HepG2 (cell line): ENCODE measurements at regions not wholly inside any gene's neighbourhood (a gene's known extent, or its start where the extent isn't known, plus 50 kb on each side); places are given as distances from the start of the nearest gene placed in this dataset.

ENCODE experiments used
- ATAC-seq: fragments of 200-7000 bp; cut with Tn5 transposase; 3 replicates; pipeline ENCODE4 v1.9.1; 2020; ENCODE audit warnings: mild to moderate bottlenecking, moderate library complexity
- BruUV-seq: library from RNA; stranded (reverse); fragments of 400-500 nt; replicated peaks from 2 replicates; lab custom pipeline; 2021; lab: Mats Ljungman, UMichigan
- CTCF ChIA-PET: fragments of 300-600 bp; formaldehyde crosslinking; extraction: SDS; loops from one replicate; lab custom pipeline; 2021; ENCODE audit warnings: low total read pairs, inconsistent platforms, low intra/inter-chr PET ratio; lab: Yijun Ruan, JAX
- POLR2A ChIA-PET: fragments of 350-600 bp; sonication (Branson Sonifier 250); formaldehyde crosslinking; loops from one replicate; lab custom pipeline; 2020; ENCODE audit warnings: antibody characterized with exemption, inconsistent platforms; lab: Yijun Ruan, JAX
- DNase-seq: peaks from one replicate; pipeline ENCODE4 v3.0.0-alpha.2; 2015; ENCODE audit warnings: low spot score
- FAIRE-seq: peaks from 3 replicates; lab custom pipeline; 2011; peaks lifted over from hg19 to GRCh38; lab: Jason Lieb, UNC
- H2AFZ ChIP-seq: one replicate; pipeline ENCODE4 v1.6.1; 2011; ENCODE audit warnings: low read length, inconsistent platforms
- H3K27ac ChIP-seq: fragments of 300-600 bp; 3 replicates; pipeline ENCODE4 v1.8.0; 2011; ENCODE audit warnings: mixed run types, mild to moderate bottlenecking, mixed read lengths, low read length, inconsistent platforms; ENCODE audit not compliant: insufficient read depth; ENCODE audit errors: extremely low read length
- H3K27me3 ChIP-seq, 2 experiments: fragments of 200-600 bp in 1 of 2; 2 replicates in 1 of 2; 3 replicates in 1 of 2; pipeline versions ENCODE4 v1.6.0 to v1.8.0; 2011; ENCODE audit warnings: low read length in 2 of 2, mild to moderate bottlenecking in 2 of 2, moderate library complexity in 2 of 2, inconsistent platforms in 1 of 2; ENCODE audit not compliant: insufficient read depth in 2 of 2, control insufficient read depth in 1 of 2
- H3K36me3 ChIP-seq, 2 experiments: fragments of 200-600 bp in 1 of 2; replicated peaks in 1 of 2; 2 replicates in 1 of 2; 3 replicates in 1 of 2; pipeline versions ENCODE4 v1.5.1 to v1.8.0; 2011; ENCODE audit warnings: low read length in 2 of 2, inconsistent platforms in 1 of 2; ENCODE audit not compliant: insufficient read depth in 2 of 2, control insufficient read depth in 1 of 2
- H3K4me1 ChIP-seq: 2 replicates; pipeline ENCODE4 v1.5.1; 2012; ENCODE audit warnings: low read length, inconsistent platforms; ENCODE audit not compliant: insufficient read depth
- H3K4me2 ChIP-seq: 2 replicates; pipeline ENCODE4 v1.6.0; 2011; ENCODE audit warnings: low read depth, low read length, inconsistent platforms
- H3K4me3 ChIP-seq, 3 experiments: fragments of 200-600 bp in 1 of 3; sonication (generic), shearing (Covaris generic) in 1 of 3; replicated peaks in 1 of 3; 2 replicates each; pipeline ENCODE4 v1.5.1; 2011 to 2016; ENCODE audit warnings: low read length in 3 of 3, inconsistent platforms in 2 of 3, low read depth in 2 of 3, mild to moderate bottlenecking in 2 of 3, control low read depth in 1 of 3, mixed read lengths in 1 of 3; ENCODE audit not compliant: insufficient read depth in 1 of 3
- H3K79me2 ChIP-seq: one replicate; pipeline ENCODE4 v1.6.1; 2011; ENCODE audit warnings: low read length, inconsistent platforms; ENCODE audit not compliant: insufficient read depth
- H3K9ac ChIP-seq: 2 replicates; pipeline ENCODE4 v1.6.0; 2011; ENCODE audit warnings: mild to moderate bottlenecking, low read depth, low read length, inconsistent platforms; ENCODE audit not compliant: insufficient read depth
- H3K9me3 ChIP-seq: 2 replicates; pipeline ENCODE4 v1.5.1; 2012; ENCODE audit warnings: mild to moderate bottlenecking, low read length
- H4K20me1 ChIP-seq: 2 replicates; pipeline ENCODE4 v1.6.0; 2011; ENCODE audit warnings: inconsistent platforms, mild to moderate bottlenecking, low read length, moderate library complexity; ENCODE audit not compliant: insufficient read depth
- LCORL ChIP-seq, 2 experiments: fragments of 450-650 bp in 1 of 2; sonication (generic) in 1 of 2; formaldehyde crosslinking in 1 of 2; IDR thresholded peaks; 2 replicates each; pipeline versions ENCODE4 v1.5.0 to v1.6.1; 2017 to 2020; ENCODE audit warnings: antibody characterized with exemption in 1 of 2, missing genetic modification reagents in 1 of 2
- MAFF ChIP-seq: IDR thresholded peaks from 2 replicates; pipeline ENCODE4 v1.6.1; 2011; ENCODE audit warnings: low read depth, low read length, improper control_type of control experiment
- MYC ChIP-seq: sonication (generic); formaldehyde crosslinking; IDR thresholded peaks from 2 replicates; pipeline ENCODE4 v1.9.0; 2021; ENCODE audit warnings: missing genetic modification reagents, borderline replicate concordance
- PCBP1 ChIP-seq: fragments of 200-400 bp; formaldehyde crosslinking; IDR thresholded peaks from 2 replicates; pipeline ENCODE4 v1.6.1; 2017; ENCODE audit warnings: mild to moderate bottlenecking, low read depth, low read length, borderline replicate concordance
- POLR2AphosphoS2 ChIP-seq: IDR thresholded peaks from 2 replicates; pipeline ENCODE4 v1.6.1; 2011; ENCODE audit warnings: low read depth, low read length, improper control_type of control experiment
- PRDM15 ChIP-seq: sonication (generic); formaldehyde crosslinking; IDR thresholded peaks from 2 replicates; pipeline ENCODE4 v1.4.0; 2020; ENCODE audit warnings: missing genetic modification reagents
- SNAI1 ChIP-seq: sonication (generic); formaldehyde crosslinking; IDR thresholded peaks from 2 replicates; pipeline ENCODE4 v1.5.0; 2020; ENCODE audit warnings: mild to moderate bottlenecking, missing genetic modification reagents, borderline replicate concordance
- ZNF124 ChIP-seq: sonication (generic); formaldehyde crosslinking; IDR thresholded peaks from 2 replicates; pipeline ENCODE4 v1.4.0; 2020; ENCODE audit warnings: missing genetic modification reagents
- ZNF34 ChIP-seq: sonication (generic); formaldehyde crosslinking; IDR thresholded peaks from 2 replicates; pipeline ENCODE4 v1.4.0; 2020; ENCODE audit warnings: mild to moderate bottlenecking, missing genetic modification reagents, borderline replicate concordance
- ZNF367 ChIP-seq: sonication (generic); formaldehyde crosslinking; IDR thresholded peaks from 2 replicates; pipeline ENCODE4 v1.4.0; 2020; ENCODE audit warnings: missing genetic modification reagents, borderline replicate concordance
- ZNF670 ChIP-seq: sonication (generic); formaldehyde crosslinking; IDR thresholded peaks from 2 replicates; pipeline ENCODE4 v1.8.0; 2022; ENCODE audit warnings: mild to moderate bottlenecking, missing genetic modification reagents, borderline replicate concordance
- WGBS: methylation state at CpG from one replicate; pipeline ENCODE4 v1.1.6; 2017; ENCODE audit warnings: low lambda C conversion rate; 5-methylcytosine and 5-hydroxymethylcytosine counted together
- in situ Hi-C: cut with HindIII; loops from 2 replicates; pipeline ENCODE4 v1.10.0; 2017; ENCODE audit warnings: low pct_unique_long_range_greater_than_20kb; ENCODE audit not compliant: extremely low pct_ligation_motif_present
- intact Hi-C: fragments of 100-400 bp; cut with micrococcal nuclease; formaldehyde crosslinking; loops from one replicate; pipeline ENCODE4 v1.10.0; 2022; ENCODE audit not compliant: unreplicated experiment
- TF ChIP-seq, protein P1 (sequence below): IDR thresholded peaks from 2 replicates; pipeline ENCODE4 v1.6.1; 2016; ENCODE audit warnings: missing compliant biosample characterization, missing genetic modification reagents, borderline replicate concordance
- TF ChIP-seq, protein P2 (sequence below): sonication (generic); formaldehyde crosslinking; conservative IDR thresholded peaks from 2 replicates; pipeline ENCODE4 v1.4.0; 2020; ENCODE audit warnings: missing genetic modification reagents

- TF ChIP-seq, protein P1, sequence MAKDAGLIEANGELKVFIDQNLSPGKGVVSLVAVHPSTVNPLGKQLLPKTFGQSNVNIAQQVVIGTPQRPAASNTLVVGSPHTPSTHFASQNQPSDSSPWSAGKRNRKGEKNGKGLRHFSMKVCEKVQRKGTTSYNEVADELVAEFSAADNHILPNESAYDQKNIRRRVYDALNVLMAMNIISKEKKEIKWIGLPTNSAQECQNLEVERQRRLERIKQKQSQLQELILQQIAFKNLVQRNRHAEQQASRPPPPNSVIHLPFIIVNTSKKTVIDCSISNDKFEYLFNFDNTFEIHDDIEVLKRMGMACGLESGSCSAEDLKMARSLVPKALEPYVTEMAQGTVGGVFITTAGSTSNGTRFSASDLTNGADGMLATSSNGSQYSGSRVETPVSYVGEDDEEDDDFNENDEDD (CRISPR knock-in tag) = no peak
- TF ChIP-seq MAFF (no peak), ZNF124 (CRISPR knock-in tag) (no peak), MYC (CRISPR knock-in tag) (no peak), PCBP1 (no peak)
These were observed 266.7 kb upstream of the LRRN1 start (continued) for GRCh38 chr3:3532508-3532907.

GRCh38 chr3:3531476-3531875 lies 267.8 kb upstream of the LRRN1 start:
- no peaks in the 10 kb centered on the region for H3K36me3 ChIP-seq
- intact Hi-C loops (no loop called here), in situ Hi-C loops (no loop called here)
- no TSS peak for BruUV-seq
- H3K79me2 ChIP-seq = no peaks in the 10 kb centered on the region
- POLR2A ChIA-PET = no interaction called here
- TF ChIP-seq ZNF670 (CRISPR knock-in tag) (no peak), SNAI1 (no peak), PRDM15 (no peak), ZNF34 (CRISPR knock-in tag) (no peak), POLR2AphosphoS2 (no peak), ZNF367 (CRISPR knock-in tag) (no peak), LCORL (IDR thresholded peaks at IDR 0.05) (no peak), LCORL (CRISPR knock-in tag; IDR thresholded peaks at IDR 0.05) (no peak)
- TF ChIP-seq, protein P2, sequence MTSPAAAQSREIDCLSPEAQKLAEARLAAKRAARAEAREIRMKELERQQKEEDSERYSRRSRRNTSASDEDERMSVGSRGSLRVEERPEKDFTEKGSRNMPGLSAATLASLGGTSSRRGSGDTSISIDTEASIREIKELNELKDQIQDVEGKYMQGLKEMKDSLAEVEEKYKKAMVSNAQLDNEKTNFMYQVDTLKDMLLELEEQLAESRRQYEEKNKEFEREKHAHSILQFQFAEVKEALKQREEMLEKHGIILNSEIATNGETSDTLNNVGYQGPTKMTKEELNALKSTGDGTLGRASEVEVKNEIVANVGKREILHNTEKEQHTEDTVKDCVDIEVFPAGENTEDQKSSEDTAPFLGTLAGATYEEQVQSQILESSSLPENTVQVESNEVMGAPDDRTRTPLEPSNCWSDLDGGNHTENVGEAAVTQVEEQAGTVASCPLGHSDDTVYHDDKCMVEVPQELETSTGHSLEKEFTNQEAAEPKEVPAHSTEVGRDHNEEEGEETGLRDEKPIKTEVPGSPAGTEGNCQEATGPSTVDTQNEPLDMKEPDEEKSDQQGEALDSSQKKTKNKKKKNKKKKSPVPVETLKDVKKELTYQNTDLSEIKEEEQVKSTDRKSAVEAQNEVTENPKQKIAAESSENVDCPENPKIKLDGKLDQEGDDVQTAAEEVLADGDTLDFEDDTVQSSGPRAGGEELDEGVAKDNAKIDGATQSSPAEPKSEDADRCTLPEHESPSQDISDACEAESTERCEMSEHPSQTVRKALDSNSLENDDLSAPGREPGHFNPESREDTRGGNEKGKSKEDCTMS (CRISPR knock-in tag) = no peak
- H3K4me3 ChIP-seq = no peak overlapping the region
- ATAC-seq (no peak), DNase-seq (no peak), FAIRE-seq (no peak)
- H3K4me1 ChIP-seq = no peaks in the 10 kb centered on the region
- H3K4me2 ChIP-seq = no peak overlapping the region
- WGBS = 1% methylated on average over 4 of the region's 4 CpGs
- H3K9ac ChIP-seq = no peak overlapping the region
- H4K20me1 ChIP-seq = no peaks in the 10 kb centered on the region
- no peaks in the 10 kb centered on the region for H3K9me3 ChIP-seq
- H3K27me3 ChIP-seq = no peaks in the 10 kb centered on the region
- CTCF ChIA-PET = no interaction called here
- no peak overlapping the region for H2AFZ ChIP-seq
- no peak overlapping the region for H3K27ac ChIP-seq
